Liver (tissue), 3 donors: ENCODE measurements at regions not wholly inside any gene's neighbourhood (a gene's known extent, or its start where the extent isn't known, plus 50 kb on each side); places are given as distances from the start of the nearest gene placed in this dataset.
"Not testable (repeated sequence)": the region's sequence is repeated elsewhere in the genome, so short reads cannot be mapped to it uniquely, and the experiment has no call there.

Experiments
- ATF3 ChIP-seq: IDR thresholded peaks from 2 replicates; pipeline ENCODE4 v1.6.1; 2016; ENCODE audit warnings: antibody characterized with exemption
- CTCF ChIP-seq: fragments of 150-350 bp; IDR thresholded peaks from 2 replicates; pipeline ENCODE4 v1.5.1; 2017; ENCODE audit warnings: improper control_type of control experiment, low read depth, low read length; ENCODE audit not compliant: missing input control
- GABPA ChIP-seq, 2 donors: IDR thresholded peaks in 1 of 2; conservative IDR thresholded peaks in 1 of 2; 2 replicates each; pipeline ENCODE4 v1.6.1; 2016; ENCODE audit warnings: antibody characterized with exemption in 2 of 2, mild to moderate bottlenecking in 1 of 2, moderate library complexity in 1 of 2
- JUND ChIP-seq, 2 donors: IDR thresholded peaks; 2 replicates each; pipeline ENCODE4 v1.6.1; 2016; ENCODE audit warnings: antibody characterized with exemption in 2 of 2
- MAX ChIP-seq: IDR thresholded peaks from 2 replicates; pipeline ENCODE4 v1.6.1; 2016; ENCODE audit warnings: antibody characterized with exemption
- NR2F2 ChIP-seq: IDR thresholded peaks from 2 replicates; pipeline ENCODE4 v1.6.1; 2016; ENCODE audit warnings: antibody characterized with exemption
- RAD21 ChIP-seq, 2 donors: IDR thresholded peaks; 2 replicates each; pipeline ENCODE4 v1.6.1; 2016; ENCODE audit warnings: antibody characterized with exemption in 2 of 2, mild to moderate bottlenecking in 2 of 2
- REST ChIP-seq: IDR thresholded peaks from 2 replicates; pipeline ENCODE4 v1.6.1; 2016; ENCODE audit warnings: antibody characterized with exemption, mild to moderate bottlenecking
- RXRA ChIP-seq, 2 donors: IDR thresholded peaks; 2 replicates each; pipeline ENCODE4 v1.6.1; 2017 to 2018; ENCODE audit warnings: antibody characterized with exemption in 2 of 2, mild to moderate bottlenecking in 1 of 2
- SP1 ChIP-seq: IDR thresholded peaks from 2 replicates; pipeline ENCODE4 v1.6.1; 2018; ENCODE audit warnings: antibody characterized with exemption, mild to moderate bottlenecking
- TAF1 ChIP-seq: conservative IDR thresholded peaks from 2 replicates; pipeline ENCODE4 v1.6.1; 2016; ENCODE audit warnings: antibody characterized with exemption, mild to moderate bottlenecking
- ZBTB33 ChIP-seq: IDR thresholded peaks from 2 replicates; pipeline ENCODE4 v1.6.1; 2016; ENCODE audit warnings: antibody characterized with exemption
- donor health status: healthy.
- donor health status: healthy.

- not testable (repeated sequence) for TF ChIP-seq CTCF; REST; RXRA (IDR thresholded peaks at IDR 0.05); ATF3; GABPA (IDR thresholded peaks at IDR 0.05 in 1 of 2, conservative IDR thresholded peaks at IDR 0.05 in 1 of 2); ZBTB33; RAD21 (IDR thresholded peaks at IDR 0.05); JUND (IDR thresholded peaks at IDR 0.05); TAF1; NR2F2; SP1; MAX
These were observed 93.4 kb upstream of the TRIM24 start for GRCh38 chr7:138366676-138367075.
